PC-9 (cell line): ENCODE measurements at regions not wholly inside any gene's neighbourhood (a gene's known extent, or its start where the extent isn't known, plus 50 kb on each side); places are given as distances from the start of the nearest gene placed in this dataset.
"Not testable (repeated sequence)": the region's sequence is repeated elsewhere in the genome, so short reads cannot be mapped to it uniquely, and the experiment has no call there.

ENCODE experiments used
- BruUV-seq: library from RNA; stranded (reverse); fragments of 400-500 nt; replicated peaks from 2 replicates; lab custom pipeline; 2021; lab: Mats Ljungman, UMichigan
- CTCF ChIA-PET: fragments of 300-600 bp; sonication (Branson Sonifier 250); formaldehyde crosslinking; loops from one replicate; lab custom pipeline; 2022; ENCODE audit warnings: antibody characterized with exemption; lab: Charles Lee
- POLR2A ChIA-PET: fragments of 300-600 bp; sonication (Branson Sonifier 250); formaldehyde crosslinking; loops from one replicate; lab custom pipeline; 2022; ENCODE audit warnings: antibody characterized with exemption; ENCODE audit not compliant: unreplicated experiment; lab: Charles Lee
- DNase-seq, 2 experiments: peaks; one replicate each; pipeline versions ENCODE4 v3.0.0 to v3.0.0-alpha.2; 2015 to 2022; ENCODE audit warnings: mixed read lengths in 1 of 2
- H2AFZ ChIP-seq: fragments of 200-600 bp; sonication (generic); 2 replicates; pipeline ENCODE4 v1.8.1; 2017; ENCODE audit warnings: antibody characterized with exemption
- H3F3A ChIP-seq: fragments of 200-600 bp; sonication (generic); 2 replicates; pipeline ENCODE4 v1.8.1; 2017; ENCODE audit warnings: antibody characterized with exemption, mild to moderate bottlenecking, low read depth; ENCODE audit not compliant: insufficient read depth
- H3K27ac ChIP-seq: fragments of 200-600 bp; sonication (generic); 2 replicates; pipeline ENCODE4 v1.6.1; 2016; ENCODE audit warnings: mixed run types
- H3K27me3 ChIP-seq: fragments of 200-600 bp; sonication (generic); 2 replicates; pipeline ENCODE4 v1.6.1; 2016; ENCODE audit warnings: low read depth, mixed run types; ENCODE audit not compliant: insufficient read depth
- H3K36me3 ChIP-seq: fragments of 200-600 bp; sonication (generic); 2 replicates; pipeline ENCODE4 v1.6.1; 2016; ENCODE audit warnings: low read depth, mixed run types
- H3K4me1 ChIP-seq: fragments of 200-600 bp; sonication (generic); replicated peaks from 2 replicates; pipeline ENCODE4 v1.6.1; 2016; ENCODE audit warnings: mixed run types; ENCODE audit not compliant: insufficient read depth
- H3K4me2 ChIP-seq: fragments of 200-600 bp; sonication (generic); 2 replicates; pipeline ENCODE4 v1.6.1; 2017; ENCODE audit warnings: mixed run types
- H3K4me3 ChIP-seq: fragments of 200-600 bp; sonication (generic); 2 replicates; pipeline ENCODE4 v1.6.1; 2016; ENCODE audit warnings: mixed run types
- H3K79me2 ChIP-seq: fragments of 200-600 bp; sonication (generic); 2 replicates; pipeline ENCODE4 v1.6.1; 2017; ENCODE audit warnings: low read depth, mixed run types
- H3K9me2 ChIP-seq: fragments of 200-600 bp; sonication (generic); 2 replicates; pipeline ENCODE4 v1.8.1; 2017; ENCODE audit warnings: mild to moderate bottlenecking; ENCODE audit not compliant: insufficient read depth
- H3K9me3 ChIP-seq: fragments of 200-600 bp; sonication (generic); 2 replicates; pipeline ENCODE4 v1.8.1; 2016; ENCODE audit warnings: low read depth; ENCODE audit not compliant: insufficient read depth
- H4K20me1 ChIP-seq: fragments of 200-600 bp; sonication (generic); 2 replicates; pipeline ENCODE4 v1.8.1; 2017; ENCODE audit not compliant: insufficient read depth
- EZH2 ChIP-seq: fragments of 200-600 bp; sonication (generic); IDR thresholded peaks from 2 replicates; pipeline ENCODE4 v1.8.0; 2017; ENCODE audit warnings: antibody characterized with exemption, low read depth
- intact Hi-C: fragments of 100-400 bp; cut with micrococcal nuclease; formaldehyde crosslinking; loops from one replicate; pipeline ENCODE4 v1.10.0; 2022; ENCODE audit not compliant: unreplicated experiment
- TF ChIP-seq, protein P1 (sequence below): fragments of 200-600 bp; sonication (generic); conservative IDR thresholded peaks from 2 replicates; pipeline ENCODE4 v1.6.1; 2017; ENCODE audit warnings: mixed run types, antibody characterized with exemption, mild to moderate bottlenecking, moderate library complexity

DNA sequence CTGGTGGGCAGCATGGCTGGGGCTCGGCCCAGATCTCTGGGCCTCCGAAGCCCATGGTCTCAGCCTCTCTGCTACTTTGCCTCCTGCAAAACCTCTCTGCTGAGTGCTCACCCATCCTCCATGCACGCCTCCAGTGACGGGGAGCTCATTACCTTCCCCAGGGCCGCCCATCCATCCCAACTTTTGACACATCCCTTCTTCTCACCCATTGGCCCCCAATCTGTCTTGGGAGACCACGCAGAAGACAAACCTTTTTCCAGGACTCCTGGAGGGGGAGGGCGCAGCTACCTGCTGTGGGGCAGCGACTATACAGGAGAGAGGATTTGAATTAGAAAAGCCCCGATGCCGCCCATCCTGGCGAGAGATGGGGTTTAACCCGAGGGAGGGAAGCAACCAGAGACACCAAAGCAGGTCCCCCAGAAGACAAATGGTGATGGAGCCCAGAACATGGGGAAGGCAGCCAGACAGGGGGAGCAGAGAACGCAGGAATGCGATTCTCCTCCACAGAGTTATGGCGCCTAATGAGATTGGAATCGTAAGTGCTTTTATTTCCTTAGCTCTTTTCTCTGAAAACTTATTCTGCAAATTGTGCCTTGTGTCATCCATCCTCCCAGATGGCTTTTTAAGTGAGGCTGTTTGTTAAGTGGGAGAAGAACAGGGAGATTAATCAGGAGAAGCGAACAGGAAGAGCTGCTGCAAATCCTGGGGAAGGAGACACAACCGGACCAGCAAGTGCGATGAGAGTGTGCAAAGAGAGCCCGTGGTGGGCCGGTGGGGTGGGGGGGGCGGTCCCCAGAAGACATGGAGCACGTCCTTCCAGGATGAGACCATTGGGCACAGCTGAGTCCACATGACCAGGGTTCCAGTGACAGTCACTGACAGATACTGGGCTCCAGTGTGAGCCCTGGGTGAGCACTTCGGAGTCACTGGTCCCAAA, 623.5 kb downstream of the MATN1 start:
- no peak overlapping the region for H3K4me3 ChIP-seq
- no peak overlapping the region for H2AFZ ChIP-seq
- intact Hi-C loops = no loop called here
- H3K9me3 ChIP-seq = no peaks in the 10 kb centered on the region
- CTCF ChIA-PET = no interaction called here
- no peak overlapping the region for H3K4me2 ChIP-seq
- no peaks in the 10 kb centered on the region for H4K20me1 ChIP-seq
- TF ChIP-seq, protein P1, sequence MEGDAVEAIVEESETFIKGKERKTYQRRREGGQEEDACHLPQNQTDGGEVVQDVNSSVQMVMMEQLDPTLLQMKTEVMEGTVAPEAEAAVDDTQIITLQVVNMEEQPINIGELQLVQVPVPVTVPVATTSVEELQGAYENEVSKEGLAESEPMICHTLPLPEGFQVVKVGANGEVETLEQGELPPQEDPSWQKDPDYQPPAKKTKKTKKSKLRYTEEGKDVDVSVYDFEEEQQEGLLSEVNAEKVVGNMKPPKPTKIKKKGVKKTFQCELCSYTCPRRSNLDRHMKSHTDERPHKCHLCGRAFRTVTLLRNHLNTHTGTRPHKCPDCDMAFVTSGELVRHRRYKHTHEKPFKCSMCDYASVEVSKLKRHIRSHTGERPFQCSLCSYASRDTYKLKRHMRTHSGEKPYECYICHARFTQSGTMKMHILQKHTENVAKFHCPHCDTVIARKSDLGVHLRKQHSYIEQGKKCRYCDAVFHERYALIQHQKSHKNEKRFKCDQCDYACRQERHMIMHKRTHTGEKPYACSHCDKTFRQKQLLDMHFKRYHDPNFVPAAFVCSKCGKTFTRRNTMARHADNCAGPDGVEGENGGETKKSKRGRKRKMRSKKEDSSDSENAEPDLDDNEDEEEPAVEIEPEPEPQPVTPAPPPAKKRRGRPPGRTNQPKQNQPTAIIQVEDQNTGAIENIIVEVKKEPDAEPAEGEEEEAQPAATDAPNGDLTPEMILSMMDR = no peak
- H3K9me2 ChIP-seq = no peaks in the 10 kb centered on the region
- no peak overlapping the region for H3K27ac ChIP-seq
- no peaks in the 10 kb centered on the region for H3K36me3 ChIP-seq
- no peaks in the 10 kb centered on the region for H3F3A ChIP-seq
- BruUV-seq = no TSS peak
- H3K4me1 ChIP-seq = no peaks in the 10 kb centered on the region
- DNase-seq = no peak
- H3K79me2 ChIP-seq = no peaks in the 10 kb centered on the region
- POLR2A ChIA-PET = no interaction called here
- peaks cover 10% of the 10 kb centered on the region; the same call in 1 of the 2 replicates for H3K27me3 ChIP-seq

DNA sequence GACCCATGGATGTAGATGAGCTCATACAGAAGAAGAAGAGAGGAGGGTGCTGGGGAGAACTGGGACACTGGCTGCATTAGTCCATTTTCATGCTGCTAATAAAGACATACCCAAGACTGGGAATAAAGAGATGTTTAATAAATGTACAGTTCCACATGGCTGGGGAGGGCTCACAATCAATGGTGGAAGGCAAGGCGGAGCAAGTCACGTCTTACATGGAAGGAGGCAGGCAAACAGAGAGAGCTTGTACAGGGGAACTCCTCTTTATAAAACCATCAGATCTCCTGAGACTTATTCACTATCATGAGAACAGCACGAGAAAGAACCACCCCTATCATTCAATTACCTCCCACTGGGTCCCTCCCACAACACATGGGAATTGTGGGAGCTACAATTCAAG, 625.5 kb downstream of the MATN1 start:
- H3F3A ChIP-seq, H4K20me1 ChIP-seq, H3K4me2 ChIP-seq, POLR2A ChIA-PET, H3K9me3 ChIP-seq, H3K36me3 ChIP-seq, intact Hi-C loops, BruUV-seq, DNase-seq, H3K4me1 ChIP-seq, H3K9me2 ChIP-seq, H3K27ac ChIP-seq, H3K79me2 ChIP-seq, H3K4me3 ChIP-seq, H2AFZ ChIP-seq, CTCF ChIA-PET, H3K27me3 ChIP-seq: not testable (repeated sequence)

DNA sequence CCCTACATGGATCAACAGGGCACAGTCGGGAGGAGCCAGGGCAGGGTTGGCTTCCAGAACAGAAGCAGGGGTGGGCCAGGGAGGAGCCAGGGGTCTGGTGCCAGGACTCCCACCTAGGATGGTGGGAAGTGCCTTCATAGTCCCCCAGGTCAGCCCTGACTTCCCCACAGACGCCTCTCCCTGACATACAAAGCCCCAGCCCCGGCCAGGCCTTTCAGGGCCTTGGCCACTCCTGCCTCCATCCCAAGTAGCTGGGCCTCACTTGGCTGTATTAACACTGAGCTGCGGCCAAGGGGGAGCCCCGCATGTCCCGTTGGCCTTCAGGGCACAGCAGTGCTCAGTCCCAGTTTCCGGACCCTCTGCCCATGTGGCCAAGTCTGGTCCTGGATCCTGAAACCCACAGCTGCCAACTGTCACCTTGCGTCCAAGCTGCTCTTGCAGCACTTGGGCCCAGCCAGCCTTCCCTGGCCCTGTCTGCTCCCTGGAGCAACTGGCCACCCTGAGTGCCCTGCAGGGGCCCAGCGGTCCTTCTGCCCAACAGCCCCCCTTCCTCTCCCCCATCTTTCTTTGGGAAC, 627.8 kb downstream of the MATN1 start:
- intact Hi-C loops = no loop called here
- no peaks in the 10 kb centered on the region for H3K79me2 ChIP-seq
- H3K27me3 ChIP-seq = no peaks in the 10 kb centered on the region
- no peaks in the 10 kb centered on the region for H3K9me3 ChIP-seq
- no peak for DNase-seq
- BruUV-seq = no TSS peak
- H3K4me2 ChIP-seq = no peak overlapping the region
- no peak for TF ChIP-seq EZH2
- TF ChIP-seq, protein P1 = no peak
- no peaks in the 10 kb centered on the region for H3K4me1 ChIP-seq
- POLR2A ChIA-PET = no interaction called here
- CTCF ChIA-PET = no interaction called here
- no peaks in the 10 kb centered on the region for H3K9me2 ChIP-seq
- no peak overlapping the region for H2AFZ ChIP-seq
- no peaks in the 10 kb centered on the region for H3K36me3 ChIP-seq
- no peak overlapping the region for H3K4me3 ChIP-seq
- no peak overlapping the region for H3K27ac ChIP-seq
- H3F3A ChIP-seq = no peaks in the 10 kb centered on the region
- H4K20me1 ChIP-seq = no peaks in the 10 kb centered on the region
